GM20000 (cell line): ENCODE measurements at regions not wholly inside any gene's neighbourhood (a gene's known extent, or its start where the extent isn't known, plus 50 kb on each side); places are given as distances from the start of the nearest gene placed in this dataset.

Source experiments
- DNase-seq: peaks from one replicate; pipeline ENCODE4 v3.0.0; 2012; ENCODE audit warnings: low spot score
- TF ChIP-seq, protein P1 (sequence below): IDR thresholded peaks from 2 replicates; pipeline ENCODE4 v1.5.1; 2012; ENCODE audit warnings: mild to moderate bottlenecking, control low read depth; ENCODE audit errors: extremely low read depth, missing control alignments

DNA sequence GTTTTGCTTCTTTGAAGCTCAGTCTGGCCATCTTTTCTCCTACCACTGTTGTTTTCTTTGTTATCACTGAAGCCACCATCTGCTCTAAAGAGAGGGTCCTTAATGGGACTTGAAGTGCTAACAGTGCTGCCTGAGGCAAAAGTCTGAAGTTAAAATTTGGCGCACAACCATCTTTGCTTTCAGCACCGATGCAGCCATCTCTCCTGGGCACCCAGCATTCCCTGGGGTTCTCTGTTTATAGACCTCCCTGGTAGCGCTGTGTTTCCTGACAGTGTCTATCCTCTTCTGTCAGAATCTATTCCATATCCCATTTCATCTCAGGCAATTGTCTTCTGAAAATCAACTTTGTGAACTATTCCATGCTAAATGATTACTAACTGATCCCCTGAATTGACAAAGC is 491.5 kb upstream of the MPDZ start:
- TF ChIP-seq, protein P1, sequence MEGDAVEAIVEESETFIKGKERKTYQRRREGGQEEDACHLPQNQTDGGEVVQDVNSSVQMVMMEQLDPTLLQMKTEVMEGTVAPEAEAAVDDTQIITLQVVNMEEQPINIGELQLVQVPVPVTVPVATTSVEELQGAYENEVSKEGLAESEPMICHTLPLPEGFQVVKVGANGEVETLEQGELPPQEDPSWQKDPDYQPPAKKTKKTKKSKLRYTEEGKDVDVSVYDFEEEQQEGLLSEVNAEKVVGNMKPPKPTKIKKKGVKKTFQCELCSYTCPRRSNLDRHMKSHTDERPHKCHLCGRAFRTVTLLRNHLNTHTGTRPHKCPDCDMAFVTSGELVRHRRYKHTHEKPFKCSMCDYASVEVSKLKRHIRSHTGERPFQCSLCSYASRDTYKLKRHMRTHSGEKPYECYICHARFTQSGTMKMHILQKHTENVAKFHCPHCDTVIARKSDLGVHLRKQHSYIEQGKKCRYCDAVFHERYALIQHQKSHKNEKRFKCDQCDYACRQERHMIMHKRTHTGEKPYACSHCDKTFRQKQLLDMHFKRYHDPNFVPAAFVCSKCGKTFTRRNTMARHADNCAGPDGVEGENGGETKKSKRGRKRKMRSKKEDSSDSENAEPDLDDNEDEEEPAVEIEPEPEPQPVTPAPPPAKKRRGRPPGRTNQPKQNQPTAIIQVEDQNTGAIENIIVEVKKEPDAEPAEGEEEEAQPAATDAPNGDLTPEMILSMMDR = no peak
- DNase-seq = no peak

DNA sequence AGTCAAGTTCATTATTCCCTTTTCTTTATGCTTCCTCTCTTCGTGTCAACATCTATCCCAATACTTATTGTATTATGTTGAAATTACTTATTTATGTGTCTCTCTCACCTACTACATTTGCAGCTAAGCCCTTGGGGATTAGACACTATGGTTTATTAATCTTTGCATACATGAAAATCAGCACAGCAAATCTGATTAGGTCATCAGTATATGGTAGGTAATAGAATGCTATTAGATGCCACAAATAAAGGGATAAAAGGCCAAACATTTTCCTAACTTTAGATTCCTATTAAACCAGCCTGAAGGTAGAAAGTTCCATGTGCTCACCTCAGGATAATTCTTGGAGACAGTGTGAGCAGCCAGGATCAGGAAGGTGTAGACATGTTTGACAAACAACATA is 490.1 kb upstream of the MPDZ start:
- TF ChIP-seq, protein P1 = no peak
- no peak for DNase-seq

DNA sequence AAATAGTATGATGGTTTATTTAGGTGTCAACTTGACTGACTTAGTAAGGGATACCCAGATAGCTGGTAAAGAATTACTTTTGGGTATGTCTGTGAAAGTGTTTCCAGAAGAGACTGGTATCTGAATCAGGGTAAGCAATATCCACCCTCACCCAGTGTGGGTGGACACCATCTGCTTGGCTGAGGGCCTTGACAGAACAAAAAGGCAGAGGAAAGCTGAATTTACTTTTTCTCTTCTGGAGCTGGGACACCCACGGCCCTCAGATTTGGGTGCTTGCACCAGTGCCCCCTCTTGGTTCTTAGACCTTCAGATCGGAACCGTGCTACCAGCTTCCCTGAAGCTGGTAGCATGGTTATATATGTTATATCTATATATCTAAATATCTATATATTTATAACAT is 489.5 kb upstream of the MPDZ start:
- TF ChIP-seq, protein P1 = no peak
- no peak for DNase-seq

DNA sequence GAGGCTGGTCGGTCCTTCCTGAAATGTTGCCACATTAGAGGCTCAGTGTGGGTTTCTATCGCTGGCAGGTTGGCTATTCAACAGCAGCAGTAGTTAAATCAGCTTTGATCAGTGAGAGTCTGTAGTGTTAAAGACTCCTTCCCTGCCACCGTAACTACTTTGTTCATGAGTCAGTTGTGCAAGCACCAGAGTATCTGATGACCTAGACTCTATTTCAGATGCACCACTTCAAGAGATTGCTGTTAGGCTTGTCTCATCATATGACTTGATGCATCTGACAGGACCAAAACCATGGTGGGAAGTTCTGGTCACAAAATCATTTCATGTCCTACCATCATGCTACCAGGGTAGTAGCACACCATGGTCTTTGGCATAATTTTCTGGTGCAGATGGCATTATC is 482.7 kb upstream of the MPDZ start:
- TF ChIP-seq, protein P1 = no peak
- DNase-seq = no peak

DNA sequence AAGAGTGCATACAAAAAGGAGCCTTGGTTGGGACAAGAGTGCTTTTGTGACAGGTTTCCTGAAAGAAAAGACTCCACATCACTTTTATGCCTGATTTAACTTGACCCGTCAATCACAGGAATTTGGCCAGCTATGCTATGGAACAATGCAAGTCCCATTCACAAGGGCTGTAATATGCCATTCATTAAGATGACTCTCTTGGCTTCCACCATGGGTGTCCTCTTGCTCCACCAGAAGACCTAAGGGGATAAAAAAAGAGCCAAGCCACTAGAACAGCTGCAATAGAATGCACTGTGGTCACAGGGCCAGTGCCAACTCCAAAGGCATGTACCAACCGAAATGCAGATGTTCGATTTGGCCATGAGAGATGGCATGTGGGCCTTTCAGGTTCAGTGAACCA is 480.1 kb upstream of the MPDZ start:
- DNase-seq = no peak
- TF ChIP-seq, protein P1 = no peak

DNA sequence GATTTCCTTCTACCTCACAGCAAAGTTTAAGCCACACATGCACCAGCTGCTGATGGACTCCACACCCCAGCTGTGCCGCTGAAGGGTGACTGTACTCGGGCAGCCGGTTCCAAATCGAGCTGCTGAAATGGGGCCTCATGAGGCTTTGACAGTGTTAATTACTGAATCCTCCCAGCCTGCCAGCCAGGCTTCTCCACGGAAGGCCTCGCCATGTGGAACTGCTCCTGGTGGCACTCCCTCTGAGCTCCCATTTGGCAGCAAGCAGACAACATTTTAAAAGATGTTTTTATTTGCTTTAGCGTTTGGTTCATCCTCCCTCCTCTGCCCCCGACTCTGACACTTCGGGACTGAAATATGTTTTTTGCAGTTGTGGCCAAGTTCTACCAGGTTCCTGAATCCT is 479.4 kb upstream of the MPDZ start:
- no peak for DNase-seq
- TF ChIP-seq, protein P1 = no peak

DNA sequence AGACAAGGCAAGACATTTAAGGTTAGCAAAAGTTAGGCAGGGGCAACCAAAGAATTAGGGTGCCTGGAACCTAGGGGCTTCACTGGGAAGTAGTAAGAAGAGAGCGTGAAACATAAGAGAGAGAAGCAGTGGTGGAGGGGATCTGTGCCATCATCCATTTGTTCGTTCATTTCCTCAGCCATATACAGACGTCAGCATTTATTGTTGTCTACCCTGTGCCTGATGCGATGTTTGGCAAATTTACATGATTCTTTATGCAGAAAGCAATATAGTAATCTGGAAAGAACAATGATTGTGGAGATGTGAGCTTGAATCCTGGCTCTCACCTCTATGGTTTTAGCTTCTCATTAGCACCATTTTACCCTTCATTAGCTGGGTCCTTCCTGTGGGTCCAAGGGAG is 477.5 kb upstream of the MPDZ start:
- TF ChIP-seq, protein P1 = no peak
- no peak for DNase-seq
